ENCODE measurements at regions not wholly inside any gene's neighbourhood (a gene's known extent, or its start where the extent isn't known, plus 50 kb on each side); places are given as distances from the start of the nearest gene placed in this dataset.

GRCh38 chr1:195979646-195980045, 628.6 kb downstream of the KCNT2 start:
- TF ChIP-seq CTCF (conservative IDR thresholded peaks at IDR 0.05; ENCODE audit: low read length) (no peak), EZH2phosphoT487 (IDR thresholded peaks at IDR 0.05; ENCODE audit: borderline replicate concordance, low read depth, low read length) (no peak)
